Omental fat pad (tissue), 3 donors: ENCODE measurements at regions not wholly inside any gene's neighbourhood (a gene's known extent, or its start where the extent isn't known, plus 50 kb on each side); places are given as distances from the start of the nearest gene placed in this dataset.

Experiments
- ATAC-seq: fragments of 150-250 bp; one replicate; pipeline ENCODE4 v1.9.1; 2016; ENCODE audit warnings: mild to moderate bottlenecking, moderate library complexity; ENCODE audit not compliant: low FRiP score
- DNase-seq: peaks from one replicate; pipeline ENCODE4 v3.0.0-alpha.2; 2019; ENCODE audit warnings: low spot score
- TF ChIP-seq, protein P1 (sequence below), 3 donors: fragments of 450-650 bp; IDR thresholded peaks; one replicate each; pipeline ENCODE4 v1.5.1; 2016 to 2017; ENCODE audit warnings: antibody characterized with exemption in 3 of 3, mild to moderate bottlenecking in 3 of 3, moderate library complexity in 2 of 3

DNA sequence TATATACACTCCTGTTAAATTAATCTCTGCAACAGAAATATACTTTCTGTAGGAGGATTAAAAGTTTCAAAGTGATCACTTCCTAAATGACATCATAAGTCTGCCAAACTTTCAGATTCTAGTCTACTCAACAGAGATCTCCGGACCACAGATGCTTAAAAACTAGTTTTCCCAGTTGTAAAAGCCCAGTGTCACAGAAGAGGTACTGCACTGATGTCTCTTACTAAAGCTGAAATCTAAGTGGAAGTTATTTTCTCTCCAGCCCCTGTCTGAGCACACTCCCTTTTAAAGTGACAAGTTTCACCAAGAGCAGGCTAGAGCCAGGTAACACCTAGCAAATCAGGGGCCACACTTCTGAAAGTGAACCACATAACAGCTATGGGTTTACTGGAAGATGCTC is 71.6 kb upstream of the DST start:
- ATAC-seq = no peak
- no peak for DNase-seq
- TF ChIP-seq, protein P1, sequence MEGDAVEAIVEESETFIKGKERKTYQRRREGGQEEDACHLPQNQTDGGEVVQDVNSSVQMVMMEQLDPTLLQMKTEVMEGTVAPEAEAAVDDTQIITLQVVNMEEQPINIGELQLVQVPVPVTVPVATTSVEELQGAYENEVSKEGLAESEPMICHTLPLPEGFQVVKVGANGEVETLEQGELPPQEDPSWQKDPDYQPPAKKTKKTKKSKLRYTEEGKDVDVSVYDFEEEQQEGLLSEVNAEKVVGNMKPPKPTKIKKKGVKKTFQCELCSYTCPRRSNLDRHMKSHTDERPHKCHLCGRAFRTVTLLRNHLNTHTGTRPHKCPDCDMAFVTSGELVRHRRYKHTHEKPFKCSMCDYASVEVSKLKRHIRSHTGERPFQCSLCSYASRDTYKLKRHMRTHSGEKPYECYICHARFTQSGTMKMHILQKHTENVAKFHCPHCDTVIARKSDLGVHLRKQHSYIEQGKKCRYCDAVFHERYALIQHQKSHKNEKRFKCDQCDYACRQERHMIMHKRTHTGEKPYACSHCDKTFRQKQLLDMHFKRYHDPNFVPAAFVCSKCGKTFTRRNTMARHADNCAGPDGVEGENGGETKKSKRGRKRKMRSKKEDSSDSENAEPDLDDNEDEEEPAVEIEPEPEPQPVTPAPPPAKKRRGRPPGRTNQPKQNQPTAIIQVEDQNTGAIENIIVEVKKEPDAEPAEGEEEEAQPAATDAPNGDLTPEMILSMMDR (IDR thresholded peaks at IDR 0.05) = no peak

DNA sequence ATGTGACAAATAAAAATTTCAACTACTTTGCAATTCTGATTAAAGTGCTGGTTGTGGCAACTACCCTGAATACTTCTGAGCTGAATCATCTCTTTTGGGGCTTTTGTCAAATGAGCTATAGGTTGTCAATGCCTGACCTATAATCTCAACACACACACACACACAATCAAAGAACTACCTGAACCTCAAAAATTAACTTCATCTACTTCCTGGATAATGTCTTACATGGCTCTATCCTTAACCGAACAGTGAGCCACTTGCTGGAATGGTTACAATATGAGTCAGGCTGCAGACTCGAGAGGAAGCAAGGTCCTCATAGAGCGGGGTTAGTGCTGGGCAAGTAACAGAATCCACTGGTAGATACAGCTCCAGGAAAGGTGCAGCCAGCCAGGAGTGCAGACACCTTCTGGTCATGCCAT is 70.6 kb upstream of the DST start:
- TF ChIP-seq, protein P1 (IDR thresholded peaks at IDR 0.05) = no peak
- ATAC-seq (peak; percentile 59), DNase-seq (no peak)

DNA sequence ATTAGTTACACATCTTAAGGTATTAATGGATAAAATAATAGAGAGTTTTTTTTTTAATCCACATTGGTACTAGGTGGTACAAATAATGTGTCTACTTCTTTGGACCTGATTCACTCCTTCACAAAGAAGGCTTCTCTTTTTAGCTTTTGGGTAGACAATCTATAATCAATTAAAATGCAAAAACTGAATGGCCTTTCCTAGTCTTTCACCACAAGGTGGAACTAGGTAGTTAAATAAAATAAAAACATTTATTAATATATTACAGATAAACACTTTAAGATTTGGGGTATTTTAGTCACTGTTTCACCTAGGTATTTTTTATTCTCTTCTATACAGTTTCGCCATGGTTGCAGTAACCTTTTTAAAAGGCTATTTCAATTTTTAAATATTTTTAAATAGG is 68.3 kb upstream of the DST start:
- DNase-seq (no peak), ATAC-seq (no peak)
- TF ChIP-seq, protein P1 (IDR thresholded peaks at IDR 0.05) = no peak

DNA sequence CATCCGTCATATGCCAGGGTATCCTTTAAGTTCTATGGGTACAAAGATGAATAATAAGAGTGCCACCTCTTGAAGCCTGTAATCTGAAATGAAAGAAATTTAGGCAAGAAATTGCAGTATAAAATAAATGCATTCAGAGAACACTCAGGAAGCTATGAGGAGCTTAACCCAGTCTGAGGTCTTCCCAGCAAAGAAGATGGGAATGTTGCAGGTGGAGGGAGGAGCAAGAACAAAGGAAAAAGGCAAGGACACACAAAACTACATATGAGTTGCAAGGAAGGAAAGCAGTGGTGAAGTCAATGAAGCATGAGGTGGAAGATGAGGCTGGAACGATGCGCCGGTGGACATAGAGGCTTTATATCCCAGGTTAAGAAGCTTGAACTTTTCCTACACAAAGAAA is 67.0 kb upstream of the DST start:
- ATAC-seq = no peak

DNA sequence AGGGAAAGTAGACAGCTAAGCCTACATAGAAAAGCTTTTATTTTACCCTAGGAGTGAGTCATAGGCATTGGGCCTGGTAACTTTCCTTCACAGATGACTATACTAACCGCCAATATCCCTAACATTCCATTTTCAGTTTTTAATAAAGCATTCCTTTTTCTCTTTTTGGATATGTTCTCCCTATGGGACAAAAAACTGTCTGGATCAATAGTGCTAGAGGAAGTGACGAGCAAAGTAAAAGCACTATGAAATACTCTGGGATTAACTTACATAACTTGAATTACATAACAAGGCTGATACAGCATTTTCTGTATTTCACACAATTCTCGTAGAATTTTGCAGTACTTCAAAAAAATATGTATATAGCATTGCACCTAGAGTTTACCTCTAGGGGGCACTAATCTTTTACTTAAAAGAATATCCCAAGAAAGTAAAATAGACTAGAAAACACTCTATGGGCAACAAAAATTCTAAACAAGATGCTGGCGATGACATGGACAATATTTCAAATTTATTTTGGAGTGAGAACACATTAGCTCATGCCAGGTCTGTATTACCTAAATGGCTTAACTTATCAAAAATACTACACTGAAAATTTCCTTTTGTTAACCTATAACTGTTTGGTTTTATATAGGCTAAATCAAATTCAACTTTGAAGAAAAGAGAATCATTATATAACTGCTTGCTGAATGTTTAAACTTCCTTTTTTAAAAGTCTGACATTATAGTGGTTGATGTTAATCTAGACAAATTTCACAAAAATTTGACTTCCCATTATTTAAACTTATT is 66.3 kb upstream of the DST start:
- ATAC-seq (peak; percentile 62), DNase-seq (no peak)
- TF ChIP-seq, protein P1 (IDR thresholded peaks at IDR 0.05) = no peak

More for the DNA sequence above, 67.0 kb upstream of the DST start:
- no peak for DNase-seq
- TF ChIP-seq, protein P1 (IDR thresholded peaks at IDR 0.05) = no peak

DNA sequence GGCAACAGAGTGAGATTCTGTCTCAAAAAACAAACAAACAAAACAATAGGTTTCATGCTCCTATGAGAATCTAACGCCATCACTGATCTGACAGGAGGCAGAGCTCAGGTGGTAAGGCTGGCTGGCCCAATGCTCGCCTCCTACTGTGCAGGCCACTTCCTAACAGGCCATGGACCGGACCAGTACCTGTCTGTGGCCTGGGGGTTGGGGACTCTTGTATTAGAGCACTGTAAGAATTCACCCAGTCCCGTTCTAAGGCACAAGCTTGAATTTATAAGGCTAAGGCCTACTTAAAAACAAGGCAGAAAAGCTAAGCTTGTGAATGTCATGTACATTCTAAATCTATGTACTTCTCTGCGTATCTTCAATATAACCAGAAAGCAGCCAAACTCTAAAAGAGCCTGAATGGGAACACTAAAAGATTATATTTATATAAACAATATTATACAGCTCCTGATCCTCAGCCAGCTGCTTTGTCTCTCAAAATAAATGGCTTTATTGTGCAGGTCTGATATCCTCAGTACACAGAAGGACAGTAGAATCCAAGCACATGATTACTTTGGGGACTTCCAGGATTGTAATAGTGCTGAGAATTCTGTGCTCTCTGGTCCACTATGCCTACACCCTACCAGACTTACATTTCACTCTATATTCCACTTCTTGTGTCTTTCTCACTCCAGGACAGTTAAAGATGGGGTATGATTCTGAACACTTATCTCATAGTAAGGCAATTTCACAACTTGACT is 64.5 kb upstream of the DST start:
- no peak for DNase-seq
- no peak for ATAC-seq
- TF ChIP-seq, protein P1 (IDR thresholded peaks at IDR 0.05) = no peak
